Esophagus muscularis mucosa (tissue), 4 donors: ENCODE measurements at regions not wholly inside any gene's neighbourhood (a gene's known extent, or its start where the extent isn't known, plus 50 kb on each side); places are given as distances from the start of the nearest gene placed in this dataset.

Experiments
- DNase-seq: peaks from one replicate; pipeline ENCODE4 v3.0.0-alpha.2; 2017; ENCODE audit errors: extremely low spot score
- H3K27ac ChIP-seq, 4 donors: fragments of 200-600 bp; sonication (generic); replicated peaks in 1 of 4; 1 replicate in 3 of 4; 2 replicates in 1 of 4; pipeline ENCODE4 v1.5.1; 2016 to 2019; ENCODE audit warnings: mild to moderate bottlenecking in 1 of 4
- H3K27me3 ChIP-seq, 4 donors: fragments of 200-600 bp; sonication (generic); one replicate each; pipeline versions ENCODE4 v1.5.1 to v1.6.0; 2016 to 2019
- H3K36me3 ChIP-seq, 4 donors: fragments of 200-600 bp; sonication (generic); one replicate each; pipeline ENCODE4 v1.5.1; 2016 to 2019
- H3K4me1 ChIP-seq, 4 donors: fragments of 200-600 bp; sonication (generic); one replicate each; pipeline ENCODE4 v1.5.1; 2016 to 2019
- H3K4me3 ChIP-seq, 4 donors: fragments of 200-600 bp; sonication (generic); 1 replicate in 2 of 4; 2 replicates in 2 of 4; pipeline ENCODE4 v1.5.1; 2016 to 2019; ENCODE audit warnings: mild to moderate bottlenecking in 4 of 4, moderate library complexity in 1 of 4
- H3K9me3 ChIP-seq, 4 donors: fragments of 200-600 bp; sonication (generic); 1 replicate in 3 of 4; 2 replicates in 1 of 4; pipeline ENCODE4 v1.5.1; 2016 to 2019
- EP300 ChIP-seq: sonication (generic); formaldehyde crosslinking; IDR thresholded peaks from one replicate; pipeline ENCODE4 v1.6.1; 2017; ENCODE audit warnings: antibody characterized with exemption
- POLR2A ChIP-seq: fragments of 450-650 bp; IDR thresholded peaks from one replicate; pipeline ENCODE4 v1.6.1; 2017; ENCODE audit warnings: antibody characterized with exemption, moderate library complexity, mild to moderate bottlenecking, low read depth
- POLR2AphosphoS5 ChIP-seq, 2 donors: sonication (generic); formaldehyde crosslinking; IDR thresholded peaks; one replicate each; pipeline ENCODE4 v1.6.1; 2017; ENCODE audit warnings: antibody characterized with exemption in 2 of 2
- WGBS: methylation state at CpG from one replicate; pipeline ENCODE4 v1.1.5; 2018; 5-methylcytosine and 5-hydroxymethylcytosine counted together
- intact Hi-C: fragments of 100-400 bp; cut with DNase I; formaldehyde crosslinking; loops from one replicate; pipeline ENCODE4 v1.15.1; 2023
- TF ChIP-seq, protein P1 (sequence below), 3 experiments: fragments of 200-600 bp in 2 of 3; fragments of 450-650 bp in 1 of 3; sonication (generic) in 2 of 3; IDR thresholded peaks; one replicate each; pipeline ENCODE4 v1.5.1; 2017 to 2019; ENCODE audit warnings: antibody characterized with exemption in 3 of 3, mild to moderate bottlenecking in 2 of 3, moderate library complexity in 1 of 3

- Histone ChIP-seq H3K27me3 (no peaks in the 10 kb centered on the region), H3K9me3 (peaks cover 0 to 9% (median 4%) of the 10 kb centered on the region in 4 donors), H3K27ac (no peak overlapping the region), H3K36me3 (no peaks in the 10 kb centered on the region), H3K4me3 (no peak overlapping the region), H3K4me1 (no peaks in the 10 kb centered on the region)
- DNase-seq = no peak
- WGBS = 78% methylated on average over 6 of the region's 6 CpGs
- TF ChIP-seq, protein P1, sequence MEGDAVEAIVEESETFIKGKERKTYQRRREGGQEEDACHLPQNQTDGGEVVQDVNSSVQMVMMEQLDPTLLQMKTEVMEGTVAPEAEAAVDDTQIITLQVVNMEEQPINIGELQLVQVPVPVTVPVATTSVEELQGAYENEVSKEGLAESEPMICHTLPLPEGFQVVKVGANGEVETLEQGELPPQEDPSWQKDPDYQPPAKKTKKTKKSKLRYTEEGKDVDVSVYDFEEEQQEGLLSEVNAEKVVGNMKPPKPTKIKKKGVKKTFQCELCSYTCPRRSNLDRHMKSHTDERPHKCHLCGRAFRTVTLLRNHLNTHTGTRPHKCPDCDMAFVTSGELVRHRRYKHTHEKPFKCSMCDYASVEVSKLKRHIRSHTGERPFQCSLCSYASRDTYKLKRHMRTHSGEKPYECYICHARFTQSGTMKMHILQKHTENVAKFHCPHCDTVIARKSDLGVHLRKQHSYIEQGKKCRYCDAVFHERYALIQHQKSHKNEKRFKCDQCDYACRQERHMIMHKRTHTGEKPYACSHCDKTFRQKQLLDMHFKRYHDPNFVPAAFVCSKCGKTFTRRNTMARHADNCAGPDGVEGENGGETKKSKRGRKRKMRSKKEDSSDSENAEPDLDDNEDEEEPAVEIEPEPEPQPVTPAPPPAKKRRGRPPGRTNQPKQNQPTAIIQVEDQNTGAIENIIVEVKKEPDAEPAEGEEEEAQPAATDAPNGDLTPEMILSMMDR (IDR thresholded peaks at IDR 0.05) = no peak
- no peak for TF ChIP-seq POLR2A
- no peak for TF ChIP-seq POLR2AphosphoS5 (IDR thresholded peaks at IDR 0.05)
- TF ChIP-seq EP300 = no peak
- intact Hi-C loops = no loop called here
Measured at GRCh38 chr5:143541943-143542797, 138.7 kb upstream of the NR3C1 start.

DNA sequence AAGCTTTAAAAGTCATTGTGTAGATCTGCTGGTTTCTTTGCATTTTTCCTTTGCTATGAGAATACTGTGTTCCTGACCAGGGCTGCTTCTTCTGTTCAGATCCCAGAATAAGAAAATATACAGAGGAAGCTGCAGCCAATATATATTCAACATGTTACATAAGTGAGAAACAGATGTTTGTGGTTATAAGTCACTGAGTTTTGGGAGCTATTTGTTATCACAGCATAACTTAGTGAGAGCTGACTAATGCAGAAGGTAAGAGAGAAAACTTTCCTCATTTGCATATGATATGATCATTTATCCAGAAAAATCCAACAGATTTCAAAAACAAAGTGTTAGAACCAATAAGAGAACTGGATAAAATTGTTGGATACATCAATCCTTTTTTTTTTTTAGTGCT, 136.3 kb upstream of the NR3C1 start:
- Histone ChIP-seq H3K4me3 (no peak overlapping the region), H3K4me1 (no peaks in the 10 kb centered on the region), H3K27ac (no peak overlapping the region), H3K9me3 (peaks cover 0 to 9% (median 4%) of the 10 kb centered on the region in 4 donors), H3K27me3 (no peaks in the 10 kb centered on the region), H3K36me3 (no peaks in the 10 kb centered on the region)
- intact Hi-C loops = no loop called here
- no peak for TF ChIP-seq EP300
- TF ChIP-seq POLR2AphosphoS5 (IDR thresholded peaks at IDR 0.05) = no peak
- no peak for TF ChIP-seq POLR2A
- TF ChIP-seq, protein P1 (IDR thresholded peaks at IDR 0.05) = no peak
- DNase-seq = no peak

- peaks cover 0 to 9% (median 4%) of the 10 kb centered on the region in 4 donors for H3K9me3 ChIP-seq
- no peak overlapping the region for H3K4me3 ChIP-seq
- TF ChIP-seq, protein P1 (IDR thresholded peaks at IDR 0.05) = no peak
- TF ChIP-seq POLR2A (no peak), EP300 (no peak), POLR2AphosphoS5 (IDR thresholded peaks at IDR 0.05) (no peak)
- no peaks in the 10 kb centered on the region for H3K36me3 ChIP-seq
- intact Hi-C loops = no loop called here
- no peak overlapping the region for H3K27ac ChIP-seq
- WGBS = 91% methylated on average over 2 of the region's 2 CpGs
- no peaks in the 10 kb centered on the region for H3K27me3 ChIP-seq
- H3K4me1 ChIP-seq = no peaks in the 10 kb centered on the region
- DNase-seq = no peak
Measured at GRCh38 chr5:143537056-143537455, 133.6 kb upstream of the NR3C1 start.

DNA sequence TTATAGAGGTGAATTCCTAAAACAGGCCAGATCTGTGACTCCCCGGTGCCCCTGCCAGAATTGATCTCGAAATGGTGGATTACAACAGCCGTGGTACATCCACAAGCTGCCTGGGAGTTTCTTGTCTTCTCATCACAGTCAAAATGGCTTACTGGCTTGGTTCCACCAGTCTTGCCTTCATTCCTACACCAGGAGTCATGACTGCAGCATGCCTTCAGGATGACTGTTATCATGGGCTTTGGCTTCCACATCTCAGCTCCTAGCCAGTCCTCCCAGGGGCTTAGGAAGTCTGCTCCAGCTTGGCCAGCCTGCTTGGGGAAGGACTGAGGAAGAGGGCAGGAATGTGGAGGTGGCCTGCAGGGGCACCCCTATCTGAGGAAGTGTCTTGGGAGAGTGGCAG, 132.9 kb upstream of the NR3C1 start:
- H3K27ac ChIP-seq = no peak overlapping the region
- TF ChIP-seq EP300 (no peak), POLR2A (no peak), POLR2AphosphoS5 (IDR thresholded peaks at IDR 0.05) (no peak)
- TF ChIP-seq, protein P1 (IDR thresholded peaks at IDR 0.05) = no peak
- no peak for DNase-seq
- no peaks in the 10 kb centered on the region for H3K4me1 ChIP-seq
- peaks cover 0 to 9% (median 4%) of the 10 kb centered on the region in 4 donors for H3K9me3 ChIP-seq
- 100% methylated on average over 3 of the region's 3 CpGs for WGBS
- H3K27me3 ChIP-seq = no peaks in the 10 kb centered on the region
- intact Hi-C loops = no loop called here
- H3K36me3 ChIP-seq = no peaks in the 10 kb centered on the region
- no peak overlapping the region for H3K4me3 ChIP-seq

GRCh38 chr5:143534761-143535154, 131.3 kb upstream of the NR3C1 start:
- Histone ChIP-seq H3K4me3 (no peak overlapping the region), H3K4me1 (no peaks in the 10 kb centered on the region), H3K9me3 (peaks cover 0 to 9% (median 4%) of the 10 kb centered on the region in 4 donors), H3K27me3 (no peaks in the 10 kb centered on the region), H3K27ac (no peak overlapping the region), H3K36me3 (no peaks in the 10 kb centered on the region)
- TF ChIP-seq POLR2AphosphoS5 (IDR thresholded peaks at IDR 0.05) (no peak), POLR2A (no peak), EP300 (no peak)
- TF ChIP-seq, protein P1 (IDR thresholded peaks at IDR 0.05) = no peak
- intact Hi-C loops = no loop called here
- DNase-seq = no peak
- WGBS = 76% methylated on average over 6 of the region's 6 CpGs
